GM12864 (cell line): ENCODE measurements at regions not wholly inside any gene's neighbourhood (a gene's known extent, or its start where the extent isn't known, plus 50 kb on each side); places are given as distances from the start of the nearest gene placed in this dataset.
"Not testable (repeated sequence)": the region's sequence is repeated elsewhere in the genome, so short reads cannot be mapped to it uniquely, and the experiment has no call there.

ENCODE experiments used
- DNase-seq: peaks from one replicate; pipeline ENCODE4 v3.0.0-alpha.2; 2011; ENCODE audit warnings: low read depth
- H3K4me3 ChIP-seq: 2 replicates; pipeline ENCODE4 v1.5.1; 2011; ENCODE audit warnings: mild to moderate bottlenecking, low read depth, low read length, control low read depth
- CTCF ChIP-seq: IDR thresholded peaks from 2 replicates; pipeline ENCODE4 v1.5.1; 2011; ENCODE audit warnings: low read depth, mild to moderate bottlenecking, moderate library complexity, low read length, control low read depth, inconsistent platforms; ENCODE audit errors: missing control alignments

- TF ChIP-seq CTCF, result no peak
- H3K4me3 ChIP-seq, result no peak overlapping the region
- no peak for DNase-seq
These were observed 253.2 kb downstream of the ANKRD50 start for GRCh38 chr4:124459196-124459940.

- TF ChIP-seq CTCF, result no peak
- no peak overlapping the region for H3K4me3 ChIP-seq
These were observed 252.6 kb downstream of the ANKRD50 start for GRCh38 chr4:124459941-124460310.

GRCh38 chr4:124461592-124461991, 250.9 kb downstream of the ANKRD50 start:
- DNase-seq, H3K4me3 ChIP-seq: not testable (repeated sequence)

More at GRCh38 chr4:124459941-124460310, 252.6 kb downstream of the ANKRD50 start:
- no peak for DNase-seq

- no peak for TF ChIP-seq CTCF
- H3K4me3 ChIP-seq, result no peak overlapping the region
These were observed 249.3 kb downstream of the ANKRD50 start for GRCh38 chr4:124462954-124463828.

GRCh38 chr4:124464836-124465235, 247.7 kb downstream of the ANKRD50 start:
- DNase-seq, result no peak
- H3K4me3 ChIP-seq, result no peak overlapping the region
- no peak for TF ChIP-seq CTCF

More at GRCh38 chr4:124462954-124463828, 249.3 kb downstream of the ANKRD50 start:
- no peak for DNase-seq

- no peak for TF ChIP-seq CTCF
- no peak for DNase-seq
- no peak overlapping the region for H3K4me3 ChIP-seq
These were observed 244.2 kb downstream of the ANKRD50 start for GRCh38 chr4:124468360-124468759.

GRCh38 chr4:124469981-124470380, 242.6 kb downstream of the ANKRD50 start:
- H3K4me3 ChIP-seq, result no peak overlapping the region
- DNase-seq, result no peak
- no peak for TF ChIP-seq CTCF
